Neutrophil (primary cell): ENCODE measurements at regions not wholly inside any gene's neighbourhood (a gene's known extent, or its start where the extent isn't known, plus 50 kb on each side); places are given as distances from the start of the nearest gene placed in this dataset.

Experiments used
- H3K27ac ChIP-seq: fragments of 200-600 bp; sonication (generic); 2 replicates; pipeline ENCODE4 v1.5.1; 2016; ENCODE audit warnings: mild to moderate bottlenecking, moderate library complexity
- H3K27me3 ChIP-seq: fragments of 200-600 bp; sonication (generic); 2 replicates; pipeline ENCODE4 v1.6.0; 2016; ENCODE audit warnings: mild to moderate bottlenecking
- H3K36me3 ChIP-seq: fragments of 200-600 bp; sonication (generic); 2 replicates; pipeline ENCODE4 v1.5.1; 2017
- H3K4me1 ChIP-seq, 2 experiments: fragments of 200-600 bp in 1 of 2; sonication (generic) in 1 of 2; 1 replicate in 1 of 2; 2 replicates in 1 of 2; pipeline versions ENCODE4 v1.5.1 to v1.6.1; 2013 to 2016; ENCODE audit warnings: low read depth in 1 of 2, low read length in 1 of 2, mild to moderate bottlenecking in 1 of 2, moderate library complexity in 1 of 2; ENCODE audit not compliant: control insufficient read depth in 1 of 2, insufficient read depth in 1 of 2
- H3K4me3 ChIP-seq, 2 experiments: fragments of 200-600 bp in 1 of 2; sonication (generic) in 1 of 2; 1 replicate in 1 of 2; 2 replicates in 1 of 2; pipeline ENCODE4 v1.5.1; 2013 to 2016; ENCODE audit warnings: low read depth in 1 of 2, low read length in 1 of 2, mild to moderate bottlenecking in 1 of 2, moderate library complexity in 1 of 2
- H3K9me3 ChIP-seq: fragments of 200-600 bp; sonication (generic); 2 replicates; pipeline ENCODE4 v1.5.1; 2016
- CTCF ChIP-seq: fragments of 200-600 bp; sonication (generic); IDR thresholded peaks from 2 replicates; pipeline ENCODE4 v1.5.1; 2016; ENCODE audit warnings: antibody characterized with exemption

GRCh38 chr1:47708658-47709018, 270.8 kb downstream of the FOXD2 start:
- H3K4me1 ChIP-seq: peaks cover 0 to 8% of the 10 kb centered on the region in 2 experiments
- no peaks in the 10 kb centered on the region for H3K9me3 ChIP-seq
- H3K36me3 ChIP-seq: no peaks in the 10 kb centered on the region
- H3K27ac ChIP-seq: no peak overlapping the region
- H3K27me3 ChIP-seq: peaks cover 98% of the 10 kb centered on the region
- no peak for TF ChIP-seq CTCF
- H3K4me3 ChIP-seq: no peak overlapping the region

- Histone ChIP-seq H3K36me3 (no peaks in the 10 kb centered on the region), H3K27me3 (peaks cover 100% of the 10 kb centered on the region), H3K27ac (no peak overlapping the region), H3K9me3 (no peaks in the 10 kb centered on the region), H3K4me1 (peaks cover 0 to 8% of the 10 kb centered on the region in 2 experiments), H3K4me3 (no peak overlapping the region)
- no peak for TF ChIP-seq CTCF
These were observed 271.4 kb downstream of the FOXD2 start for GRCh38 chr1:47709019-47709871.

GRCh38 chr1:47709872-47710231, 272.0 kb downstream of the FOXD2 start:
- H3K9me3 ChIP-seq: no peaks in the 10 kb centered on the region
- peaks cover 100% of the 10 kb centered on the region for H3K27me3 ChIP-seq
- no peak overlapping the region for H3K4me3 ChIP-seq
- no peak for TF ChIP-seq CTCF
- H3K27ac ChIP-seq: no peak overlapping the region
- H3K36me3 ChIP-seq: no peaks in the 10 kb centered on the region
- peaks cover 0 to 8% of the 10 kb centered on the region in 2 experiments for H3K4me1 ChIP-seq

GRCh38 chr1:47710329-47711071, 272.7 kb downstream of the FOXD2 start:
- TF ChIP-seq CTCF: peak; percentile 62
- no peak overlapping the region for H3K27ac ChIP-seq
- no peak overlapping the region for H3K4me3 ChIP-seq
- H3K27me3 ChIP-seq: peaks cover 100% of the 10 kb centered on the region
- H3K36me3 ChIP-seq: no peaks in the 10 kb centered on the region
- H3K4me1 ChIP-seq: peaks cover 0 to 8% of the 10 kb centered on the region in 2 experiments
- no peaks in the 10 kb centered on the region for H3K9me3 ChIP-seq
